HEK293 (cell line): ENCODE measurements at regions not wholly inside any gene's neighbourhood (a gene's known extent, or its start where the extent isn't known, plus 50 kb on each side); places are given as distances from the start of the nearest gene placed in this dataset.

Experiments used
- CTCF ChIA-PET: fragments of 350-600 bp; formaldehyde crosslinking; extraction: SDS; loops from one replicate; lab custom pipeline; 2021; ENCODE audit warnings: antibody characterized with exemption; lab: Yijun Ruan, JAX
- POLR2A ChIA-PET: fragments of 300-600 bp; formaldehyde crosslinking; extraction: SDS; loops from one replicate; lab custom pipeline; 2020; ENCODE audit warnings: antibody characterized with exemption, inconsistent platforms; lab: Yijun Ruan, JAX
- H3K27ac ChIP-seq: fragments of 200-500 bp; sonication (Bioruptor generic); 2 replicates; pipeline ENCODE4 v1.5.1; 2014; ENCODE audit warnings: low read depth, low read length, control low read depth, inconsistent platforms; ENCODE audit errors: extremely low read depth
- H3K36me3 ChIP-seq, 2 experiments: fragments of 200-500 bp in 1 of 2; sonication (Bioruptor generic) in 1 of 2; 1 replicate in 1 of 2; 2 replicates in 1 of 2; pipeline ENCODE4 v1.5.1; 2014 to 2017; ENCODE audit warnings: inconsistent platforms in 2 of 2, low read length in 2 of 2; ENCODE audit not compliant: control insufficient read depth in 2 of 2, insufficient read depth in 1 of 2
- H3K4me1 ChIP-seq: fragments of 200-500 bp; sonication (Bioruptor generic); 2 replicates; pipeline ENCODE4 v1.5.1; 2014; ENCODE audit warnings: mild to moderate bottlenecking, low read length, inconsistent platforms; ENCODE audit not compliant: control insufficient read depth, insufficient read depth
- H3K4me3 ChIP-seq: 2 replicates; pipeline ENCODE4 v1.5.1; 2011; ENCODE audit warnings: low read depth, mild to moderate bottlenecking, control low read depth, low read length, moderate library complexity
- H3K9me3 ChIP-seq: fragments of 200-500 bp; sonication (Bioruptor generic); 2 replicates; pipeline ENCODE4 v1.5.1; 2014; ENCODE audit warnings: low read depth, low read length, inconsistent platforms; ENCODE audit not compliant: control insufficient read depth, insufficient read depth
- HOXD13 ChIP-seq: sonication (generic); formaldehyde crosslinking; IDR thresholded peaks from 2 replicates; pipeline ENCODE4 v1.8.0; 2022; ENCODE audit warnings: missing genetic modification reagents, borderline replicate concordance
- ZFHX2 ChIP-seq: fragments of 450-650 bp; formaldehyde crosslinking; conservative IDR thresholded peaks from 2 replicates; pipeline ENCODE4 v1.5.1; 2016; ENCODE audit warnings: missing biosample characterization, missing genetic modification characterization
- ZNF114 ChIP-seq: fragments of 450-650 bp; formaldehyde crosslinking; IDR thresholded peaks from 2 replicates; pipeline ENCODE4 v1.5.0; 2017; ENCODE audit warnings: missing biosample characterization, missing genetic modification characterization
- ZNF19 ChIP-seq: fragments of 450-650 bp; formaldehyde crosslinking; IDR thresholded peaks from 2 replicates; pipeline ENCODE4; 2016; ENCODE audit warnings: missing biosample characterization, missing genetic modification characterization, low read depth
- ZNF248 ChIP-seq: fragments of 450-650 bp; formaldehyde crosslinking; IDR thresholded peaks from 2 replicates; pipeline ENCODE4 v1.5.1; 2017; ENCODE audit warnings: missing biosample characterization, missing genetic modification characterization
- ZNF426 ChIP-seq: fragments of 450-650 bp; formaldehyde crosslinking; IDR thresholded peaks from 2 replicates; pipeline ENCODE4 v1.5.1; 2017; ENCODE audit warnings: missing biosample characterization, missing genetic modification characterization, mild to moderate bottlenecking, inconsistent platforms, moderate library complexity
- ZNF501 ChIP-seq: fragments of 450-650 bp; formaldehyde crosslinking; IDR thresholded peaks from 2 replicates; pipeline ENCODE4 v1.5.1; 2016; ENCODE audit warnings: missing biosample characterization, missing genetic modification characterization
- ZNF529 ChIP-seq: fragments of 450-650 bp; formaldehyde crosslinking; IDR thresholded peaks from 2 replicates; pipeline ENCODE4 v1.5.1; 2017; ENCODE audit warnings: missing genetic modification characterization, missing biosample characterization; ENCODE audit not compliant: insufficient replicate concordance
- ZNF558 ChIP-seq: fragments of 450-650 bp; formaldehyde crosslinking; IDR thresholded peaks from 2 replicates; pipeline ENCODE4 v1.5.1; 2016; ENCODE audit warnings: missing biosample characterization, missing genetic modification characterization
- ZNF600 ChIP-seq: fragments of 450-650 bp; formaldehyde crosslinking; IDR thresholded peaks from 2 replicates; pipeline ENCODE4 v1.5.1; 2016; ENCODE audit warnings: missing biosample characterization, missing genetic modification characterization
- ZNF623 ChIP-seq: fragments of 450-650 bp; formaldehyde crosslinking; IDR thresholded peaks from 2 replicates; pipeline ENCODE4 v1.5.1; 2016; ENCODE audit warnings: missing biosample characterization, missing genetic modification characterization
- ZNF629 ChIP-seq: fragments of 450-650 bp; formaldehyde crosslinking; IDR thresholded peaks from 2 replicates; pipeline ENCODE4 v1.5.1; 2017; ENCODE audit warnings: missing biosample characterization, missing genetic modification characterization
- ZNF654 ChIP-seq: fragments of 450-650 bp; formaldehyde crosslinking; IDR thresholded peaks from 2 replicates; pipeline ENCODE4 v1.5.1; 2016; ENCODE audit warnings: low read depth, missing biosample characterization, missing genetic modification characterization
- ZNF677 ChIP-seq: fragments of 450-650 bp; IDR thresholded peaks from 2 replicates; pipeline ENCODE4 v1.5.0; 2018; ENCODE audit warnings: missing biosample characterization, mild to moderate bottlenecking, missing genetic modification characterization, moderate library complexity
- ZSCAN30 ChIP-seq: fragments of 450-650 bp; IDR thresholded peaks from 2 replicates; pipeline ENCODE4 v1.5.1; 2018; ENCODE audit warnings: missing biosample characterization, mild to moderate bottlenecking, missing genetic modification characterization, moderate library complexity
- TF ChIP-seq, protein P1 (sequence below): fragments of 450-650 bp; formaldehyde crosslinking; IDR thresholded peaks from 2 replicates; pipeline ENCODE4 v1.5.1; 2016; ENCODE audit warnings: missing biosample characterization, missing genetic modification characterization
- TF ChIP-seq, protein P2 (sequence below): fragments of 450-650 bp; formaldehyde crosslinking; IDR thresholded peaks from 2 replicates; pipeline ENCODE4 v1.5.1; 2016; ENCODE audit warnings: missing biosample characterization, missing genetic modification characterization
- TF ChIP-seq, protein P3 (sequence below): fragments of 450-650 bp; formaldehyde crosslinking; IDR thresholded peaks from 2 replicates; pipeline ENCODE4 v1.5.1; 2016; ENCODE audit warnings: missing biosample characterization, missing genetic modification characterization
- TF ChIP-seq, protein P4 (sequence below): fragments of 450-650 bp; formaldehyde crosslinking; IDR thresholded peaks from 2 replicates; pipeline ENCODE4 v1.5.1; 2017; ENCODE audit warnings: missing biosample characterization, mild to moderate bottlenecking, missing genetic modification characterization, moderate library complexity
- TF ChIP-seq, protein P5 (sequence below): fragments of 450-650 bp; formaldehyde crosslinking; IDR thresholded peaks from 2 replicates; pipeline ENCODE4 v1.5.0; 2017; ENCODE audit warnings: missing biosample characterization, missing genetic modification characterization, borderline replicate concordance

DNA sequence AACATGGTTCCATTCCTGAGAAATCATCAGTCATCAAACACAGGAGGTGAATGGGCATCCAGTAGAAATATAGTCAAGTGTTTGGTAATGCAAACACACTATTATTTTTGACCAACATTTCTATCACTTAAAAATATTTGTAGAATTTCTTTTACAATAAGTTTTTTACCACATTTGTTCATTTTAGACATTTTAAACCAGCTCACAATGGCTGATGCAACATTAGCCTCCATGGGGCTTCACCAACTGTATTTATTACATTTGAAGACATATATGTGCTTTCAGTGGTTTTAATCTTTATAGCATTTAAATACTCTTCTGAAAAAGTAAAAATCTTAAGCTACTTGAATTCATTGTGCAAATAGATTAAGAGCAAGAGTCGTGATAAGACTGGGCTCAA lies 1201.4 kb upstream of the TMEM132C start:
- no peaks in the 10 kb centered on the region for H3K4me1 ChIP-seq
- H3K4me3 ChIP-seq, result no peak overlapping the region
- H3K27ac ChIP-seq, result no peak overlapping the region
- TF ChIP-seq, protein P1, sequence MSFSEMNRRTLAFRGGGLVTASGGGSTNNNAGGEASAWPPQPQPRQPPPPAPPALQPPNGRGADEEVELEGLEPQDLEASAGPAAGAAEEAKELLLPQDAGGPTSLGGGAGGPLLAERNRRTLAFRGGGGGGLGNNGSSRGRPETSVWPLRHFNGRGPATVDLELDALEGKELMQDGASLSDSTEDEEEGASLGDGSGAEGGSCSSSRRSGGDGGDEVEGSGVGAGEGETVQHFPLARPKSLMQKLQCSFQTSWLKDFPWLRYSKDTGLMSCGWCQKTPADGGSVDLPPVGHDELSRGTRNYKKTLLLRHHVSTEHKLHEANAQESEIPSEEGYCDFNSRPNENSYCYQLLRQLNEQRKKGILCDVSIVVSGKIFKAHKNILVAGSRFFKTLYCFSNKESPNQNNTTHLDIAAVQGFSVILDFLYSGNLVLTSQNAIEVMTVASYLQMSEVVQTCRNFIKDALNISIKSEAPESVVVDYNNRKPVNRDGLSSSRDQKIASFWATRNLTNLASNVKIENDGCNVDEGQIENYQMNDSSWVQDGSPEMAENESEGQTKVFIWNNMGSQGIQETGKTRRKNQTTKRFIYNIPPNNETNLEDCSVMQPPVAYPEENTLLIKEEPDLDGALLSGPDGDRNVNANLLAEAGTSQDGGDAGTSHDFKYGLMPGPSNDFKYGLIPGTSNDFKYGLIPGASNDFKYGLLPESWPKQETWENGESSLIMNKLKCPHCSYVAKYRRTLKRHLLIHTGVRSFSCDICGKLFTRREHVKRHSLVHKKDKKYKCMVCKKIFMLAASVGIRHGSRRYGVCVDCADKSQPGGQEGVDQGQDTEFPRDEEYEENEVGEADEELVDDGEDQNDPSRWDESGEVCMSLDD (tag by site-specific recombination), result no peak
- TF ChIP-seq ZNF529 (no peak), ZNF501 (tag by site-specific recombination) (no peak), HOXD13 (CRISPR knock-in tag) (no peak), ZNF677 (no peak), ZSCAN30 (no peak), ZNF19 (tag by site-specific recombination) (no peak), ZNF558 (tag by site-specific recombination) (no peak)
- POLR2A ChIA-PET, result no interaction called here
- CTCF ChIA-PET, result interaction anchor here (0.6 kb wide), 1 partner anchor 27 kb away, joined by 3 read pairs; no protein-coding TSS in a partner anchor
- no peaks in the 10 kb centered on the region for H3K9me3 ChIP-seq
- H3K36me3 ChIP-seq, result no peaks in the 10 kb centered on the region

DNA sequence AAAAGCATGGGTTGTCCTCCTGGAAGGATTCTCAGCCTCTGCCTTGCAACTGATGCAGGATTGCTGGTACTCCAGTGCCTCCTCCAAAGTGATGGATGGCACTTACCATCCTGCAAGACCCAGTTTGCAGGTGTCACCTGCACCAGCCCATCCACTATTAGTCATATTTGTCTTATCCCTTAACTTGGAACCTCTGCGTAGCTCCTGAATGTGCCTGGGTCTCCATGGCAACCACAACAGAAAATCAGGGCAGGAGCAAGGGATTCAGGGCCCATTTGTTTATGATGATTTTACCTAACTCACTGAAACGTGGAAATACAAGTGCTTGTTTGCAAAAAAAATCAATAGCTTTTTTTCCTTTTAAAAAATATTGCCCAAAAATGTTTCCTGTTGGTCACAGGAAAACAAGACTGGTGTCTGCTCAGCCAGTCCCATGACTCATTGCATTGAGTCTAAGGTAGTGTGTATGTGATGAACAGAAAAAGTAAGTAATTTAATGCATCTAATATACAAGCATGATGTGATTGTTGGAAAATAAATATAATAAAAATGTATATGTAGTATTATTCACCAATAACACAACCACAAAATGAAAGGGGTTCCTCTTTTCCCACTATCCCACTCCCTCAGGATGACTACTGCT lies 1196.3 kb upstream of the TMEM132C start:
- ChIA-PET CTCF (no interaction called here), POLR2A (no interaction called here)
- no peaks in the 10 kb centered on the region for H3K36me3 ChIP-seq
- H3K27ac ChIP-seq, result no peak overlapping the region
- H3K4me1 ChIP-seq, result no peaks in the 10 kb centered on the region
- no peak overlapping the region for H3K4me3 ChIP-seq
- H3K9me3 ChIP-seq, result no peaks in the 10 kb centered on the region
- TF ChIP-seq, protein P2, sequence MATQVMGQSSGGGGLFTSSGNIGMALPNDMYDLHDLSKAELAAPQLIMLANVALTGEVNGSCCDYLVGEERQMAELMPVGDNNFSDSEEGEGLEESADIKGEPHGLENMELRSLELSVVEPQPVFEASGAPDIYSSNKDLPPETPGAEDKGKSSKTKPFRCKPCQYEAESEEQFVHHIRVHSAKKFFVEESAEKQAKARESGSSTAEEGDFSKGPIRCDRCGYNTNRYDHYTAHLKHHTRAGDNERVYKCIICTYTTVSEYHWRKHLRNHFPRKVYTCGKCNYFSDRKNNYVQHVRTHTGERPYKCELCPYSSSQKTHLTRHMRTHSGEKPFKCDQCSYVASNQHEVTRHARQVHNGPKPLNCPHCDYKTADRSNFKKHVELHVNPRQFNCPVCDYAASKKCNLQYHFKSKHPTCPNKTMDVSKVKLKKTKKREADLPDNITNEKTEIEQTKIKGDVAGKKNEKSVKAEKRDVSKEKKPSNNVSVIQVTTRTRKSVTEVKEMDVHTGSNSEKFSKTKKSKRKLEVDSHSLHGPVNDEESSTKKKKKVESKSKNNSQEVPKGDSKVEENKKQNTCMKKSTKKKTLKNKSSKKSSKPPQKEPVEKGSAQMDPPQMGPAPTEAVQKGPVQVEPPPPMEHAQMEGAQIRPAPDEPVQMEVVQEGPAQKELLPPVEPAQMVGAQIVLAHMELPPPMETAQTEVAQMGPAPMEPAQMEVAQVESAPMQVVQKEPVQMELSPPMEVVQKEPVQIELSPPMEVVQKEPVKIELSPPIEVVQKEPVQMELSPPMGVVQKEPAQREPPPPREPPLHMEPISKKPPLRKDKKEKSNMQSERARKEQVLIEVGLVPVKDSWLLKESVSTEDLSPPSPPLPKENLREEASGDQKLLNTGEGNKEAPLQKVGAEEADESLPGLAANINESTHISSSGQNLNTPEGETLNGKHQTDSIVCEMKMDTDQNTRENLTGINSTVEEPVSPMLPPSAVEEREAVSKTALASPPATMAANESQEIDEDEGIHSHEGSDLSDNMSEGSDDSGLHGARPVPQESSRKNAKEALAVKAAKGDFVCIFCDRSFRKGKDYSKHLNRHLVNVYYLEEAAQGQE, result no peak
- TF ChIP-seq ZNF623 (tag by site-specific recombination) (no peak), ZNF114 (tag by site-specific recombination) (no peak), ZNF600 (tag by site-specific recombination) (no peak), ZNF629 (tag by site-specific recombination) (no peak), ZNF654 (tag by site-specific recombination) (no peak), ZNF426 (tag by site-specific recombination) (no peak), ZFHX2 (tag by site-specific recombination) (no peak), ZNF248 (tag by site-specific recombination) (no peak)
- TF ChIP-seq, protein P3, sequence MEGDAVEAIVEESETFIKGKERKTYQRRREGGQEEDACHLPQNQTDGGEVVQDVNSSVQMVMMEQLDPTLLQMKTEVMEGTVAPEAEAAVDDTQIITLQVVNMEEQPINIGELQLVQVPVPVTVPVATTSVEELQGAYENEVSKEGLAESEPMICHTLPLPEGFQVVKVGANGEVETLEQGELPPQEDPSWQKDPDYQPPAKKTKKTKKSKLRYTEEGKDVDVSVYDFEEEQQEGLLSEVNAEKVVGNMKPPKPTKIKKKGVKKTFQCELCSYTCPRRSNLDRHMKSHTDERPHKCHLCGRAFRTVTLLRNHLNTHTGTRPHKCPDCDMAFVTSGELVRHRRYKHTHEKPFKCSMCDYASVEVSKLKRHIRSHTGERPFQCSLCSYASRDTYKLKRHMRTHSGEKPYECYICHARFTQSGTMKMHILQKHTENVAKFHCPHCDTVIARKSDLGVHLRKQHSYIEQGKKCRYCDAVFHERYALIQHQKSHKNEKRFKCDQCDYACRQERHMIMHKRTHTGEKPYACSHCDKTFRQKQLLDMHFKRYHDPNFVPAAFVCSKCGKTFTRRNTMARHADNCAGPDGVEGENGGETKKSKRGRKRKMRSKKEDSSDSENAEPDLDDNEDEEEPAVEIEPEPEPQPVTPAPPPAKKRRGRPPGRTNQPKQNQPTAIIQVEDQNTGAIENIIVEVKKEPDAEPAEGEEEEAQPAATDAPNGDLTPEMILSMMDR (tag by site-specific recombination), result no peak
- TF ChIP-seq, protein P4, sequence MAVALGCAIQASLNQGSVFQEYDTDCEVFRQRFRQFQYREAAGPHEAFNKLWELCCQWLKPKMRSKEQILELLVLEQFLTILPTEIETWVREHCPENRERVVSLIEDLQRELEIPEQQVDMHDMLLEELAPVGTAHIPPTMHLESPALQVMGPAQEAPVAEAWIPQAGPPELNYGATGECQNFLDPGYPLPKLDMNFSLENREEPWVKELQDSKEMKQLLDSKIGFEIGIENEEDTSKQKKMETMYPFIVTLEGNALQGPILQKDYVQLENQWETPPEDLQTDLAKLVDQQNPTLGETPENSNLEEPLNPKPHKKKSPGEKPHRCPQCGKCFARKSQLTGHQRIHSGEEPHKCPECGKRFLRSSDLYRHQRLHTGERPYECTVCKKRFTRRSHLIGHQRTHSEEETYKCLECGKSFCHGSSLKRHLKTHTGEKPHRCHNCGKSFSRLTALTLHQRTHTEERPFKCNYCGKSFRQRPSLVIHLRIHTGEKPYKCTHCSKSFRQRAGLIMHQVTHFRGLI (tag by site-specific recombination), result no peak
- TF ChIP-seq, protein P5, sequence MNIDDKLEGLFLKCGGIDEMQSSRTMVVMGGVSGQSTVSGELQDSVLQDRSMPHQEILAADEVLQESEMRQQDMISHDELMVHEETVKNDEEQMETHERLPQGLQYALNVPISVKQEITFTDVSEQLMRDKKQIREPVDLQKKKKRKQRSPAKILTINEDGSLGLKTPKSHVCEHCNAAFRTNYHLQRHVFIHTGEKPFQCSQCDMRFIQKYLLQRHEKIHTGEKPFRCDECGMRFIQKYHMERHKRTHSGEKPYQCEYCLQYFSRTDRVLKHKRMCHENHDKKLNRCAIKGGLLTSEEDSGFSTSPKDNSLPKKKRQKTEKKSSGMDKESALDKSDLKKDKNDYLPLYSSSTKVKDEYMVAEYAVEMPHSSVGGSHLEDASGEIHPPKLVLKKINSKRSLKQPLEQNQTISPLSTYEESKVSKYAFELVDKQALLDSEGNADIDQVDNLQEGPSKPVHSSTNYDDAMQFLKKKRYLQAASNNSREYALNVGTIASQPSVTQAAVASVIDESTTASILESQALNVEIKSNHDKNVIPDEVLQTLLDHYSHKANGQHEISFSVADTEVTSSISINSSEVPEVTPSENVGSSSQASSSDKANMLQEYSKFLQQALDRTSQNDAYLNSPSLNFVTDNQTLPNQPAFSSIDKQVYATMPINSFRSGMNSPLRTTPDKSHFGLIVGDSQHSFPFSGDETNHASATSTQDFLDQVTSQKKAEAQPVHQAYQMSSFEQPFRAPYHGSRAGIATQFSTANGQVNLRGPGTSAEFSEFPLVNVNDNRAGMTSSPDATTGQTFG (tag by site-specific recombination), result no peak
